GM18498 (cell line): ENCODE measurements at regions not wholly inside any gene's neighbourhood (a gene's known extent, or its start where the extent isn't known, plus 50 kb on each side); places are given as distances from the start of the nearest gene placed in this dataset.

Experiments
- ATAC-seq: cut with Tn5 transposase; IDR thresholded peaks from one replicate; pipeline ENCODE4 v1.9.1; 2021; ENCODE audit warnings: mild to moderate bottlenecking, moderate library complexity; ENCODE audit not compliant: unreplicated experiment

DNA sequence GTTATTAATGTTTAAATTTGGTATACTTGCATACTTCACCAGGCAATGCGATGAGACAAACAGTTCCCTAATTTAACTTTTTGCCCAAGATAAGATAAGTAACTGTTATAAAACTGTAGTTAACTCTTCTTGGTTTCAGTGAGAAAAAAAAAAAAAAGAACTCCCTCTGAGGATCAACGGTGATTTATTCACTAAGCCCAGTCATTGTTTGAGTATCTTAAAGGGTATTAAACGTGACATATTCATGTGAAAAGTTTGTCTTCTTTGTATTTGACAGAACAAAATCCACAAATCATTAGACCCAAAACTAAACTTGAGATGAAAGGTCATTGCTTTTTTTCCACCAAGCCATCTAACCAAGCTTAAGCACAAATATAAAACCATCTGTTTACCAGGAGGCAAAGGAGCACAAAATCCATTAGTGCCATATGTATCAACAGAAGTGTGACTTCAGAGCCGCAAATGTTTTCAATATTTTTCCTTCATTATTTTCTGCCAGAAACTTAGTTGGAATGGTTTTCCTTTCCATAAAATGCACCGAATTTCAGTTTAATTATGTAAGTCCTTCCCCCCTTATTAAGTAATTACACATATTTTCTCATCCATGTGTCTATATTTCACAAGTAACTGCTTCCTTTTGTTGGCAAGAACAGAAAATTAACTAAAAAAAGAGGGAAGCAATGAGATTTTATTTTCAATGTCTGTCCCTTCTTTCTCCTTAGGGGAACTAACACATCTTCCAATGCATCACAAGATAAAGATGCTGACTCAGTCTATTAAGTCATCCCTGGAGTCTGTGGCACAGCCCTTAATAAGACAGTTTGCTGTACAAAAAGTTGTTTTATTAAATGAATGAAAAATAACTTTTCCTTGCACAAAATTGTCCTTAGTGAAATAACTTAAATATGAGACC lies 92.2 kb upstream of the RAP2B start:
- no peak for ATAC-seq

DNA sequence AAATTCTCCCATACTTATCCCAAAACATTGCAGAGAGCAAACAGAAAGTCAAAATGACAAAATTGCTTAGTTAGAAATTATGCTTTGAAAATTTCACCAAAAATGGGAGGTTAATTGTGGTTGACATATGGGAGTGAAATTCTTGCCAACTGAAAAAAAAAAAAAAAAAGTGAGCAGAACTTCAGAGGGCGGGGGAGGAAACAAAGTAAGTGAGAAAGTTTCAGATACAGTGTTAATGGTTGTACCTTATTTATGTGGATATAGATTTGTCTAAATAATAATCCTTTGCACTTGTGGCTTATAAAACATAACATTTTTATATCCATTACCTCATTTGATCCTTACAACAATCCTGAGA lies 91.5 kb upstream of the RAP2B start:
- no peak for ATAC-seq

DNA sequence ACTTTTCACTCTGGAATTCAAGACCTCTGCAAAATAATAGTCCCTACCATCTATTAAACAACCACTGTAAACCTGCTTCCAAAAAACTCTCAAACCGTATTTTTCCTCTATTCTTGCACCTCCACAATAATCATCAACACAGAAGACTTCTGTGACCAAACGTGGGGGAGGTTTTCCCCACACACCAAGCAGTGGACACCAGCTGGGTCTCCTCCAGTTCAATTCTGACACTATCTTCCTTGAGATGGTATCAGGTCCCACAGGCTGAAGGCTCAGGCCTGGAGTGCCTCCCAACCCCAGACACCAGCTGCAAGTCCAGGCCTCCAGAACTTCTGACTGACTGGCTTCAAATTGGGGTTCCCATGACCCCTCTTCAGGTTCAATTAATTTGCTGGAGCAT lies 89.6 kb upstream of the RAP2B start:
- ATAC-seq: no peak

DNA sequence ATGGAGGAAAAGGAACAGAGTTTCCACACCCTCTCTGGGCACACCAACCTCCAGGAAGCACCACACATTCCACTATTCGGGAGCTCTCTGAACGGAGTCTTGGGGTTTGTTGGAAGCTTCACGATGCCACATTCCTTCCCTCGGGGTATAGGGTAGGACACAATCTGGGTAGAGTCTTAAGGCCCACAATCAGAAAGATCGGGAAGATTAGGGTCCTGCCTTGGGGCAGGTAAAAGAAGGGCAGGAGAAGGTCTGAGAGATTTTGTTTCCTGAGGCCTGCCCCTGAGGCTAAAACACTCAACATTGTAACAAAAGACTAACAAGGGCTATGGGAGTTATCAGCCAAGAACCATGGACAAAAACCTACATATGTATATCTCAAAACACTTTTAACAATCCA lies 89.2 kb upstream of the RAP2B start:
- no peak for ATAC-seq

DNA sequence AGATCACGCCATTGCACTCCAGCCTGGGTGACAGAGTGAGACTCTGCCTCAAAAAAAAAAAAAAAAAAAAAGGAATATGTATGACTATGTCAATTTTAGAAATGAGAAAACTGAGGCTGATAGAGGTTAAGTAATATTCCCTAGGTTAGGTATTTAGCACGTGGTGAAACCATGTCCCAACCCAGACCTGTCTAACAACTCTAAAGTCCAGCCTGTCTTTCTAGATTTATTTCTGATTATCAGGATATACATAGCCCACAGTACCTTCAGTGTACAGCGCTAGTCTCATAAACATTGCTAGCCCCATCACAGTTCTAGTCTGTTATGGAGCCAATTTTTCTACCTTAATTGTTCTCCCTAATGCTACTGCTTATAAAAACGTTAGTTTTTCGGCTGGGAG lies 88.4 kb upstream of the RAP2B start:
- ATAC-seq: no peak

DNA sequence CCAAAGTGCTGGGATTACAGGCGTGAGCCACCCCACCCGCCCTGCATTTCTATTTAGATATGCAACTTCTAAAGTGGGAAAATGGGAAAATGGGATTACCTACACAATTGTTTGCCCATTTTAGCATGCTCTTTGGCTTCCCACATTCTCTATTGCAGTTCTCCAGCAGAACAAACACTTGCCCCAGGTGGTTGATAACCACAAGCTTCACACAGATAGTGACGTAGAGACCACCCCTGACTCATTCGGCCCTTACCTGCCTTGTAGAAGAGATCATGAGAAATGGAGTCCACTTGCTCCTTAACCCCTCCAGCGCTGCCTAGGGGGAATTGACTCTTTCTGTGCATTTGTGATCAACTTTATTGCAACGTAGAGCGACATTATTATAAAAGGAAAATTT lies 83.2 kb upstream of the RAP2B start:
- ATAC-seq: no peak

DNA sequence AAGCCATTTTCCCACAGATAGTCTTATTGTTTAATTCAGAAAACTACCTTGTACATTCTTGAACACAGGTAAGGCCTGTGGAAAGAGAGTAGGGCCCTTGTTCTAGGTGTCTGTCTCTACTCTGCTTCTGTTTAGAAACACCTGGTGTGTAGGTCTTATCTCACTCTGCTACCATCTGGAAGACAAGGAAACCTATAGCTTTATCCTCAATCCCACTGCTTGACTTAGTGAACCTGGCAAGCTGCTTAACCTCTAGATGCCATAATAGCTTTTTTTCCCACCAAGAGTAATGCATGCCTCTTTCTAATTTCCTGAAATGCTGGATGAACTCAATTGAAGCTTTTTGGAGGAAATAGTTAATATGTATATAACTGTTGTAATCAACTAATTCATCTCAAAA lies 82.6 kb upstream of the RAP2B start:
- ATAC-seq: no peak

DNA sequence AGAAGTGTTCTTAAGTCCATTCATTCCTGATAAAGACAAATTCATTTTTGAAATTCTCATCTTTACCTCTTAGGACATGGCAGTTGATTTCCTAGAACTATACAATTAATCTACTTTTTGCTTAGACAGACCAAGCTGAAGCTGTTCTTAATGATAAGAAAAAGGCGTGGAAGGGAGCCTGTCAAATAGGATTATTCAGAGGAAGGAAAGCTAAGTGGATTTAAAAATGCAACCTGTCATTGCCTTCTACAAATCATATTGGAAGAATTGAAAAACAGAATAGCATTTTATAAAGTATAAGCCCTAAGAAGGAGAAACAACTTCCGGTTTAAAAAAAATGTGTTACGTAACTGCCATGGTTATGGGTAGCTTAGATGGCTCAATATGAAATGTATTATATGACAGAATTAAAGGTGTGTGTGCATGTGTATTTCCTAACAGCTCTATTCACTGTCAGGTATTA lies 81.2 kb upstream of the RAP2B start:
- ATAC-seq: no peak

DNA sequence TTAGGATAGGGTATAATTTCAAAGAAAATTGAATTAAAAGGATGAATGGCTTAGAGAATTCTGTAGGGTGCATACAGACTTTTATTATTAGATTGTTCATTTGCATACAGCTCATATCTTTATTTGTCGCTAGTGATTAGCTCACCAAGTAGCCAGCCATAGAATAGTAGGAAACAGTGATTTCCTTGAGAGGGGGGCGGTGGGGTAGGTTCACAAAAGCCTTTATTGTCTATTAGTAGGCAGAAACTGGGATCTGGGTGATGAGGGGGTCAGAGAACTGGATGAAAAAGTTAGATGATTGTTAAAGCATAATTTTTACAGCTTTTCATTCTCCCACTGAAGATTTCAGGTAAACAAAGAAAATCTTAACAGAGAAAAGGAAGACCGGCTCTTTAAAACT lies 77.6 kb upstream of the RAP2B start:
- ATAC-seq: no peak

DNA sequence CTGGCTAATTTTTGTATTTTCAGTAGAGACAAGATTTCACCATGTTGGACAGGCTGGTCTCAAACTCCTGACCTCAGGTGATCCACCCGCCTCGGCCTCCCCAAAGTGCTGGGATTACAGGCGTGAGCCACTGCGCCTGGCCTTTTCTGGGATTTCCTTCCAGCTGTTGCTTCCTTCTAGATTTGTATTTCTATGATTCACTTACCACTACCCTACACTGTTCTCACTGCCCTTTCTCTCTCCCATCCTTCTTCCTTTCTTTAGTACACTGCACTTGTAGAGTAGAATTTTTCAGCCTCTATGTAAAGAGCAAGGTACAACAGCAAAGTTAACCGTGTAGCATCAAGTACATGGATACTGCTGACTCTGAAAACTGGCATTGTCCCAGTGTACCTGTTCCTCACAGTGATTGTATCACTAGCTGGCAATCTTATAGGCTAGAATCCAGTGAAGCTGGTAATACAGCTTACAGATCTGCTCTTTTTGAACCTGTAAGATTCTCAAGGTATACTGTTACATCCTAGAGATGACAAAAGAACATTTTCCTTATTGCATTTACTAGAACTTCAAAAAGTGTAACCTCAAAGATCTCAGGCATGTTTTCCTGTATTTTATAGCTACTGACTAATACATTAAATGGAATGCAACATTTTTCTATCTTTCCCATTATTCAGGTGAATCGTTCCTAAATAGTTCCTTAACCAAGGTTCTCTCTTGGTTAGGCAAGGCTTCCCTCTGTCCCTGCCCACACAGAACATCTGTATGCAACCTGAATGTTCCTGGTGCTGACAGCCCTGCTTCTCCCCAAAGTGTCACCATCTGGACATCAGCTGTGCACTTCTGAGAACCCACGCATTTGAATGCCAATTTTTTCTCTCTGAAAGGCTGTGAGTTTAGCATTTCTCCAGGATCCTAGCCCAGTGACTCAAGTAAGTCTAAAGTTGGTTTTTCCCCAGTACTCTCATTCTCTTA lies 74.1 kb upstream of the RAP2B start:
- no peak for ATAC-seq

DNA sequence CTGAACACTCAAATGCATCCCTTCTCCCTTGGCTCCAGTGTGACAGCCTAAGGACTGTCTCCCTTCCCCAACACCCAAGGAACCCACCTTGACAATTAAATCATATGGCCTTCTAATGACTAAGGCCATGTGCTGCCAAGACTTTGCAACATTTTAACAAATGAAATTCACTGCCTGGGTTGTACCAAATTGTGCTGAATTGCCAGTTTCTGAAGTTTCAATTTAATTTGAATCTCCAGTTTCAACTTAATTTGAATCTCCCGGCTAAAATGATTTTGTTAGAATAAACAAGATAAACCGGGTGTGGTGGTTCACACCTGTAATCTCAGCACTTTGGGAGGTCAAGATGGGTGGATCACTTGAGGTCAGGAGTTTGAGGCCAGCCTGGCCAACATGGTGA lies 72.4 kb upstream of the RAP2B start:
- no peak for ATAC-seq

DNA sequence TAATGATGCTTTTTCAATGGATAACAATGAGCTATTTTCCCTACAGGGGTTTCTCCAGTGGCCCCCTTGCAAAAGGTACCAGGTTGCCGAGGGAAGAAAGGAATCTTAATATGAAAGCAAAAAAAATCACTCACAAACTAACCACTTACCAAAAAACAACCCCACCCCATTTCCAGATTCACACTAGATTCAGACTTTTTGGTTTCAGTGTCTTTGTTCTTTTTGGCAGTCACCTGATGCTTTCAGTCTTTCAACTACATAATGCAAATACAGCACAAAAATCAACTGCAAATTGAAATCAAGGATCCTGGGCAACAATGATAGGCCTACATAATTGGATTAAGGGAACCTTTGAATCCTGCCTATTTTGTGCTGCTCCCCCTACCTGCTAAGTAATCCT lies 71.1 kb upstream of the RAP2B start:
- peak; percentile 82 for ATAC-seq

DNA sequence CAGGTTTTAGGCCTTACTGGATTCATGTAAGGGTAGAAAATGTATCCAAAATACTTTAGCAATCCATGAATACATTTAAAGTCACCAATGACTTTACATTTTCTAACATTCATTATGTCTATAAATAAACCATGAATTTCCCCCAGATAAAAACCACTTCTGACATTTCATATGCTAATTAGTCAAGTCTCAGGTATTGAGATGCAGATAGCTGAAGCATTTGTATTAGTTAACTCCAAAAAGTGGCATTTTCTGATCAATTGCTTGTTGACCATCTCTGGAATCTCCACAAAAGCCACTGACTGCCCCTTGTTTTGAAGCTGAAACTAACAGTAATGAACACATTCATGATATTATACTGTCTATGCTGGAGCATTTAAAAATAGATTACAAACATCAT lies 68.4 kb upstream of the RAP2B start:
- ATAC-seq: no peak

DNA sequence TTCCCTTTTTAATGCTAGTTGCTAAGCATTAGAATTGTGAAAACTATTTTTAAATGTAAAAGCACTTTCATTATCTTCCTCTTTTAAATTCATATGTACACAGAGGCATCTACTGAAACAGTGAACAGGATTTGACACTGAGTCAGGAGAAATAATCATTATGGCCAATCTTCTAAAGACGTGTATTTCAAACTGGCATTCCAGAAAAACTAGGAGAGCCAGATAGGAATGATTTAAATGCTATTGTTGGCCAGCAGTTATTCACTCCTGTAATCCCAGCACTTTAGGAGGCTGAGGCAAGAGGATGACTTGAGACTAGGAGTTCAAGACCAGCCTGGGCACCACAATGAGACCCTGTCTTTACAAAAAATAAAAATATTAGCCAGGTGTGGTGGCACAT lies 67.6 kb upstream of the RAP2B start:
- no peak for ATAC-seq

DNA sequence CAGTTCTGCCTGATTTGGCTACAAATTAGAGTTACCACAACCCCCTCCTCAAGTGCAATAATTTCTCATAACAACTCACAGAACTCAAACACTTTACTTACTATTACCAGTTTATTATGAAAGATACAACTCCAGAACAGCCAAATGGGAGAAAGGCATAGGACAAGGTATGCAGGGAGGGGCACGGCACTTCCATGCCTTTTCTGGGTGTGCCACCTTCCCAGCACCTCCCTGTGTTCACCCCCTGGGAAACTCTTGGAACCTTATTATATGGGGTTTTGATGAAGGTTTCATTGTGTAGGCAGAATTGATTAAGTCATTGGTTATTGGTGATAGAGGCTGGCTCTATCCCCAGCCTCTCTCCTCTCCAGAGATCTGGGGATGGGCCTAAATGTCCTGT lies 66.6 kb upstream of the RAP2B start:
- ATAC-seq: no peak

DNA sequence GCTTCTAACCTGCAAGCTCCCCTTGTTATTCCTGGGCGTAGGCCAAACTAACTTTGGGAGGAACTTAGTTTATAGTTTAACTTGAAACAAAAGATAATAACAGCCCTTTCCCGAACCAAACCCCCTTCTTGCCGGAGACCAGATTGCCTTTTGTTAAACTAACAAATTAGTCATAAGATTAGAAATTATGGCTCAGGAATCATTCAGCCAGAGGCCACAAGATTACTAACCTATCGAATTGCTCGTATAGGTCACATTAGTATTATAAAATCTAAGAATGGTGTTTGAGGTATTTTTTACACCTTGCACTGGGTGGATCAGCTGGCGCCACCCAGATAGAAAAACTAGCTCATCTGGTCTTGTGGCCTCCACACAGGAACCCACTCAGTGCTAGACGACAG lies 65.3 kb upstream of the RAP2B start:
- no peak for ATAC-seq

DNA sequence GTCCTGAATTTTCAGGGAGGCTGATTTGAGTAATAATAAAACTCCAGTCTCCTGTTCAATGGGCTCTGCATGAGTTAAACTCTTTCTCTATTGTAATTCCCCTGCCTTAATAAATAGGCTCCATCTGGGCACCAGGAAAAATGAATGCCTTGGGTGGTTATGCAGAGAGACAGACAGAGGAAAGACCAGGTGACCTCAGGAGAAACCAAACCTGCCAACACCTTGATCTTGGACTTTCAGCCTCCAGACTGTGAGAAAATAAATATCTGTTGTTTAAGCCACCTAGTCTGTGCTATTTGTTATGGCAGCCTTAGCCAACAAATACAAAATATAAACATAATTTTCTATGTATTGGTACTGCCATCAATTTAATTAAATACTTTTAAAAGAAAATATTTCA lies 64.8 kb upstream of the RAP2B start:
- ATAC-seq: no peak

DNA sequence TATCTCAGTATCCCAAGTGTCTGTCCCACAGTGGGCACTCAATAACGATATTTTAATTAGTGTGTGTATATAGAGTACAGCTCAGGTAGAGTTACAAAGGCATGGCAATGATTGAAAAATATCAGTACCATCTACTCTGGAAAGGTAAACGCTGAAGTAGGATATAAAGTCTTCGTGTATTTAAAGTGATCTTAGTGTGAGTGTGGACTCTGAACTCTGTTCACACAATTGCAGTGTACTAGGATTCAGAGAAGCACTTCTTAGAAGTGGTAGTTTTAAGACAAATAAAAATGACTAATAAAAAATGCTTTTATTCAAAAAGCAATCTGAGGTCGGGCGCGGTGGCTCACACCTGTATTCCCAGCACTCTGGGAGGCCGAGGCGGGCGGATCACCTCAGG lies 62.9 kb upstream of the RAP2B start:
- ATAC-seq: no peak

DNA sequence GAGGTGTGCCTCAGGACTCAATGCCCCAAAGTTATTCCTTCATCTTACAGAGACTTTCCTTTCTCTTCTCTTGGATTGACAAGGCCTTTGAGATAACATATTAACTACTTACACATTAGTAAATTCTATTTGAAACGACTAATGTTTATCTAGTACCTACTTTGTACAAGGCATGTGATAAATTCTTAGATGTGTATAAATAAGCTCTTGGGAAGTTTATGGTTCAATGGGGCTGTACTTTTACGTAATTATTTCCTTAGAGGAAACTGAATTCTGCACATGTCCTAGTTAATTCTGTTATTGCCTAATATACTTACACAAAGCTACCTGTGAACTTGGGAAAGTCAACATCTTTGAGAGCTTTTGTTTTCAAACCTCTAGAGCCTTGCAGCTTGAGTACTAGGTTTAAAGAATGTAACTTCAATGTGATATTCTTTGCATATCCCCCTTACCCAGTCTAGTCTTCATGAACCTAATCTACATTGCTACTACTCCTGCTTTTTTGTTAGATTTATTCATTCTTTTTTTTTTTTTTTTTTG lies 58.5 kb upstream of the RAP2B start:
- ATAC-seq: no peak

DNA sequence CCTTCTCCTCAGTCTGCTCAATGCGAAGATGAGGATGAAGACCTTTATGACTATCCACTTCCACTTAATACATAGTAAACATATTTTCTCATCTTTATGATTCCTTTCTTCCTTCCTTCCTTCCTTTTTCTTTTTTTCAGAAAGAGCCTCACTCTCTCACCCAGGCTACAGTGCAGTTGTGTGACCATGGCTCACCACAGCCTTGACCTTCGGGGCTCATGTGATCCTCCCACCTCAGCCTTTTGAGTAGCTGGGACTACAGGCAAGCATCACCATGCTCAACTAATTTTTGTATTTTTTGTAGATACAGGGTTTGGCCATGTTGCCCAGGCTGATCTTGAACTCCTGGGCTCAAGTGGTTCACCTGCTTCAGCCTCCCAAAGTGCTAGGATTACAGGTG lies 52.0 kb upstream of the RAP2B start:
- no peak for ATAC-seq

DNA sequence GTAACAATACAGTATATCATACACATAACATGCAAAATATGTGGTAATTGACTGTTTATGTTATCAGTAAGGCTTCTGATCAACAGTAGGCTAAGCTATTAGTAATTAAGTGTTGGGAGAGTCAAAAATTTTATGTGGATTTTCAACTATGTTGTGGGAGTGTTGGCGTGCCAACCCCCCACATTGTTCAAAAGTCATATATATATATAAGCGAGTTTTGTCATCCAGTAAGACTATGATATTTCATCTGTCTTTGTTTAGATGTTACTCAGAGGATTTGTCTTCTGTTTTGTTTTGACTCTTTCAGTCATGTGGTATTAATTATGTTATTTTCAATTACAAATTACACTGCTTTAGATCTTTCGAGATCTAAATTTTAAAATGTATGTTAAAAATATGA lies 51.0 kb upstream of the RAP2B start:
- ATAC-seq: no peak
